GM12874 (cell line): ENCODE measurements at regions not wholly inside any gene's neighbourhood (a gene's known extent, or its start where the extent isn't known, plus 50 kb on each side); places are given as distances from the start of the nearest gene placed in this dataset.

Experiments
- CTCF ChIP-seq: IDR thresholded peaks from 2 replicates; pipeline ENCODE4 v1.5.1; 2011; ENCODE audit warnings: low read depth, mild to moderate bottlenecking, control low read depth, low read length, moderate library complexity; ENCODE audit not compliant: insufficient read depth

GRCh38 chr4:54902976-54903375, 222.4 kb downstream of the KDR start:
- TF ChIP-seq CTCF, result no peak

GRCh38 chr4:54902271-54902670, 223.1 kb downstream of the KDR start:
- no peak for TF ChIP-seq CTCF

- TF ChIP-seq CTCF, result no peak
These were observed 224.2 kb downstream of the KDR start for GRCh38 chr4:54901202-54901601.

DNA sequence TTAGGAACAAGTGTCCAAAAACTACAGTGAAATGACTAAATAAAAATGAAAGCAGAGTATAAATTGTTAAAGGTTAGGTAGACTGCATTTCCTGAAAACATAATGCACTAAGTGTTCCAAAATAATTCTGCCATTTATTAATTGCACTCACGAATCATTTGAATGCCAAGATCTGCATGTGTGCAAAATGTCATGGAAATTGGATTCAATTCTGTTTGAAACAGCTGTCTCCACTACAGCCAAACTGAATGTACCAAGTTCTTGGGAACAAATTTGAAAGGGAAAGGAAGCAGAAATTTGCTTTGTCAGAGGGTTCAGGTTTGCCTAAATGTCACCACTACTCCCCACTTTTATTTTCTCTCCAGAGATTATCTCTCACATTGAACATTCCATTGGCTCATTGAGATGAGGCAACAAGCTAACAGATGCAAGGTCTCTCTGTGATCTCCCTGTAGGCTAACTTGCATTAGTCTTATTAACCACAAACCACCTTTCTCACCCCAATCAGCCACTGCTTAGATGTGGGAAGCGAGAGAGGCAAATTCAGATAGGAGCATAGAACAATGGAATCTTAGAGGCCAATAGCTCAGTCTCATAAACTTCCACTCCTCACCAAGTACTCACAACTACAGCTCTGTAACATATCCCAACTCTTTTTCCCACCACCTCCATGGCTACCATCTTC, 226.6 kb downstream of the KDR start:
- TF ChIP-seq CTCF, result no peak

DNA sequence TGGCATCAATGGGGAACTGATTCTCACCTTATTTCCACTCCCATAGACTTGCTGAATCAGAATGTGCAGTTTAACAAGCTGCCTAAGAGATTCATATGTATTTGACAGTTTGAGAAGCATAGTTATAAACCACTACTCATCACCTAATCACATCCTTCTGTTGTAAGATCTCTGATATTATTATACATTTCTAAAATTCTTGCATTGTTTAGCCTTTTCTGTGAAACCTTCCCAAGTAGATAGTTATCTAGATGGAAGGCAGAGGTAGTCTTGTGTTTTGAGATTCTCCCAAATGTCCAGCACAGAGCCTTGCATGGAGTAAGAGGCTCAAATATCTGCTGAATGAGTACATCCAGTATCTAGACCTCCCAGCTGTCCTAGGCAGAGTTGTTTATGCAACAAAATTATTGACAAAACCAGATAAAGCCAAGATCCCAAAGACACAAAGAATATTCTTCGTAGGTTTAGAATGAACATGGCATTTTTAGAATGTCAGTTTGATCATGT, 227.3 kb downstream of the KDR start:
- no peak for TF ChIP-seq CTCF

- no peak for TF ChIP-seq CTCF
These were observed 227.8 kb downstream of the KDR start for GRCh38 chr4:54897590-54897989.

- no peak for TF ChIP-seq CTCF
These were observed 224.9 kb downstream of the KIT start for GRCh38 chr4:54882616-54883015.
